Smooth muscle cell (in vitro differentiated cells): ENCODE measurements at regions not wholly inside any gene's neighbourhood (a gene's known extent, or its start where the extent isn't known, plus 50 kb on each side); places are given as distances from the start of the nearest gene placed in this dataset.

Source experiments
- DNase-seq: peaks from one replicate; lab custom pipeline; 2025; ENCODE audit not compliant: unreplicated experiment; lab: John Stamatoyannopoulos, UW
- H2AFZ ChIP-seq: fragments of 200-600 bp; sonication (generic); 2 replicates; pipeline ENCODE4 v1.6.0; 2016; ENCODE audit warnings: antibody characterized with exemption, low read depth, mild to moderate bottlenecking
- H3F3A ChIP-seq: fragments of 200-600 bp; sonication (generic); 2 replicates; pipeline ENCODE4 v1.6.0; 2017; ENCODE audit warnings: antibody characterized with exemption, low read depth
- H3K27ac ChIP-seq: fragments of 200-600 bp; sonication (generic); 2 replicates; pipeline ENCODE4 v1.5.1; 2016; ENCODE audit warnings: low read depth, mild to moderate bottlenecking
- H3K27me3 ChIP-seq: fragments of 200-600 bp; sonication (generic); 2 replicates; pipeline ENCODE4 v1.6.1; 2016; ENCODE audit warnings: low read depth, mild to moderate bottlenecking
- H3K36me3 ChIP-seq: fragments of 200-600 bp; sonication (generic); 2 replicates; pipeline ENCODE4 v1.5.1; 2016; ENCODE audit warnings: low read depth
- H3K4me1 ChIP-seq: fragments of 200-600 bp; sonication (generic); 2 replicates; pipeline ENCODE4 v1.5.1; 2016; ENCODE audit warnings: low read depth
- H3K4me2 ChIP-seq: fragments of 200-600 bp; sonication (generic); 2 replicates; pipeline ENCODE4 v1.6.0; 2016; ENCODE audit warnings: mild to moderate bottlenecking
- H3K4me3 ChIP-seq: fragments of 200-600 bp; sonication (generic); 2 replicates; pipeline ENCODE4 v1.5.1; 2016; ENCODE audit warnings: mild to moderate bottlenecking
- H3K79me2 ChIP-seq: fragments of 200-600 bp; sonication (generic); 2 replicates; pipeline ENCODE4 v1.6.0; 2016; ENCODE audit warnings: low read depth, mild to moderate bottlenecking
- H3K9ac ChIP-seq: fragments of 200-600 bp; sonication (generic); 2 replicates; pipeline ENCODE4 v1.6.0; 2016; ENCODE audit warnings: low read depth
- H3K9me3 ChIP-seq: fragments of 200-600 bp; sonication (generic); replicated peaks from 2 replicates; pipeline ENCODE4 v1.5.1; 2016; ENCODE audit warnings: low read depth
- H4K20me1 ChIP-seq: fragments of 200-600 bp; sonication (generic); 2 replicates; pipeline ENCODE4 v1.6.0; 2016; ENCODE audit warnings: low read depth
- WGBS: methylation state at CpG from one replicate; pipeline ENCODE4 v1.1.7; 2016; ENCODE audit warnings: low lambda C conversion rate; 5-methylcytosine and 5-hydroxymethylcytosine counted together
- TF ChIP-seq, protein P1 (sequence below): fragments of 200-600 bp; sonication (generic); IDR thresholded peaks from 2 replicates; pipeline ENCODE4 v1.5.1; 2017; ENCODE audit warnings: borderline replicate concordance, mild to moderate bottlenecking, antibody characterized with exemption; ENCODE audit not compliant: insufficient read depth, poor library complexity, severe bottlenecking

DNA sequence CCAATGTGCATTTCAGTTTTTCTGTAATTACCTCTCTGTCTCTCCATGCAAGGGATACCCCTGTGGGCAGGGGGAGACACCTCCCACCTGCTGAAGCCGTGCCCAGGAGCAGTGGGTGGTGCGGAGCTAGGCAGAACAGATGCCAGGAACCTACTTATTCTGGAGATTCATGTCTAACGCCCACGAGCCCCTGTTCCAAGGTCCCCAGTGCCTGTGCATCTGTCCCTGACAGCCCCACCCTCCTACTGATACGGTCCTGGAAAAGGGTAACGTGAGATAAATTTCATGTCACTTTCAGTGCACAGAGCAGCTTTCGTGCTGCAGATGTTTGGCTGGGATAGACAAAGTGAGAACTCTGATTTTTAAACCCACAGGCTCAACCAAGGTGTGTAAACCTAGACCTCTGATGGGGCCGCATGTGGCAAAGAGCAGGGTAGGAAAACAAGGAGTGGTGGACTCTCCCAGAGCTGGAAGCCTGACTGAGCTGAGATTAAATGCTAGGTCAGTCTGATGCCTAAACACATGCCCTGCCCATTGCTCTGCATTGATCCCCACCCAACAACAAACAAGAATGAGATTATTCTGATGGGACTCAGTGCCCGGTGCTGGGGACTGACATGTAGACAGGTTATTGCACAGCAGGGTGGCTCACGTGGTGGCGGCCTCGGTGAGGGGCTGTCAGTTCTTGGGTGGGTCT, 123.6 kb upstream of the GDF10 start:
- H4K20me1 ChIP-seq: no peaks in the 10 kb centered on the region
- H3K4me1 ChIP-seq: no peaks in the 10 kb centered on the region
- no peaks in the 10 kb centered on the region for H3K79me2 ChIP-seq
- no peak overlapping the region for H3K4me3 ChIP-seq
- H3K27me3 ChIP-seq: no peaks in the 10 kb centered on the region
- no peak overlapping the region for H3K9ac ChIP-seq
- TF ChIP-seq, protein P1, sequence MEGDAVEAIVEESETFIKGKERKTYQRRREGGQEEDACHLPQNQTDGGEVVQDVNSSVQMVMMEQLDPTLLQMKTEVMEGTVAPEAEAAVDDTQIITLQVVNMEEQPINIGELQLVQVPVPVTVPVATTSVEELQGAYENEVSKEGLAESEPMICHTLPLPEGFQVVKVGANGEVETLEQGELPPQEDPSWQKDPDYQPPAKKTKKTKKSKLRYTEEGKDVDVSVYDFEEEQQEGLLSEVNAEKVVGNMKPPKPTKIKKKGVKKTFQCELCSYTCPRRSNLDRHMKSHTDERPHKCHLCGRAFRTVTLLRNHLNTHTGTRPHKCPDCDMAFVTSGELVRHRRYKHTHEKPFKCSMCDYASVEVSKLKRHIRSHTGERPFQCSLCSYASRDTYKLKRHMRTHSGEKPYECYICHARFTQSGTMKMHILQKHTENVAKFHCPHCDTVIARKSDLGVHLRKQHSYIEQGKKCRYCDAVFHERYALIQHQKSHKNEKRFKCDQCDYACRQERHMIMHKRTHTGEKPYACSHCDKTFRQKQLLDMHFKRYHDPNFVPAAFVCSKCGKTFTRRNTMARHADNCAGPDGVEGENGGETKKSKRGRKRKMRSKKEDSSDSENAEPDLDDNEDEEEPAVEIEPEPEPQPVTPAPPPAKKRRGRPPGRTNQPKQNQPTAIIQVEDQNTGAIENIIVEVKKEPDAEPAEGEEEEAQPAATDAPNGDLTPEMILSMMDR: no peak
- H2AFZ ChIP-seq: no peak overlapping the region
- no peaks in the 10 kb centered on the region for H3K9me3 ChIP-seq
- no peak for DNase-seq
- no peaks in the 10 kb centered on the region for H3F3A ChIP-seq
- H3K27ac ChIP-seq: no peak overlapping the region
- no peak overlapping the region for H3K4me2 ChIP-seq
- 93% methylated on average over 12 of the region's 12 CpGs for WGBS
- no peaks in the 10 kb centered on the region for H3K36me3 ChIP-seq

DNA sequence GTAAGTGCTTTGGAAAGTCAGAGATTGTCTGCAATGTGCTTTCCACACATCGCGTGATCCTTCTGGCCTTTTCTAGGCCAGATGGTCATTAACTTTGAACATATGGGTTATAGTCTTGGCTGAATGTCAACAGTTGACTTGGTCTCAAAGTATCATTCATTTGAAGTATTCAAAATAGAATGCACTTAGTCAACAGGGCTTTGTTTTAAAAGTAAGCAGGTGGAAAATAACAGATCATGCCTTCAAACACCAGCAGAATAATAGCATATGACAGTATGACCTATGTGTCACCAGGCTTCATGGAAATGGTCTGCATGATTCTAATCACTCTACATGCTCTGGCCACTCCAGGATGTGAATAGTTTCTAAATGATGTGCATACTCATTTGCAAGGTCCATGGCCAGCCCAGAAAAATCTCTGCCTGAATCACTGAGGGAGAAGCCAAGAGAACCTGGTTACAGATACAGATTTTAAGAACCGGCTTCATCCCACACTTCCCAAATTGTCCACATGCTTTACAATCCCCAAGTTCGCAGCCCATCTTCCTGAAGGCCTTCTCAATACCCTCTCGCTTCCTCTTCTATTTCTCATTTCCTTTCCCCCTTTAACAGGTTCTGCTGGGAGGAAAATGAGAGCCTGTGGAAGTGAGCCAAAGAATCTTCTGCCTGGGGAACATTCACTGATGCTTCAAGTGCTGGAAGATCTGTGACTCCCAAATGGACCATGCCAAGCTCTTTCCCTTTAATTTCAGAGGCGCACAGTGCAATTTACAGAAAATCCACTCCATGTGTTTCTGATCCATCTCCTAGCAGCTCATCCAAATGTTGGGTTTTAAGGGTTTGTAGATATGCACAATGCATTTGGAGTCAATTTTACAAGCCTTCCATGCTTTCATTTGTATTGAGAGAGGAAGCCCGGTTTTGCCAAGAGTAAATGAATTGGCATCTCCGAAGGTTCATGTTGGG, 122.8 kb upstream of the GDF10 start:
- Histone ChIP-seq H3K36me3 (no peaks in the 10 kb centered on the region), H3K9me3 (no peaks in the 10 kb centered on the region), H3K27me3 (no peaks in the 10 kb centered on the region), H3K4me2 (no peak overlapping the region), H2AFZ (no peak overlapping the region), H3K4me1 (no peaks in the 10 kb centered on the region), H3K27ac (no peak overlapping the region), H4K20me1 (no peaks in the 10 kb centered on the region), H3K4me3 (no peak overlapping the region), H3K9ac (no peak overlapping the region), H3F3A (no peaks in the 10 kb centered on the region), H3K79me2 (no peaks in the 10 kb centered on the region)
- WGBS: 95% methylated on average over 8 of the region's 8 CpGs
- TF ChIP-seq, protein P1: no peak
- no peak for DNase-seq

DNA sequence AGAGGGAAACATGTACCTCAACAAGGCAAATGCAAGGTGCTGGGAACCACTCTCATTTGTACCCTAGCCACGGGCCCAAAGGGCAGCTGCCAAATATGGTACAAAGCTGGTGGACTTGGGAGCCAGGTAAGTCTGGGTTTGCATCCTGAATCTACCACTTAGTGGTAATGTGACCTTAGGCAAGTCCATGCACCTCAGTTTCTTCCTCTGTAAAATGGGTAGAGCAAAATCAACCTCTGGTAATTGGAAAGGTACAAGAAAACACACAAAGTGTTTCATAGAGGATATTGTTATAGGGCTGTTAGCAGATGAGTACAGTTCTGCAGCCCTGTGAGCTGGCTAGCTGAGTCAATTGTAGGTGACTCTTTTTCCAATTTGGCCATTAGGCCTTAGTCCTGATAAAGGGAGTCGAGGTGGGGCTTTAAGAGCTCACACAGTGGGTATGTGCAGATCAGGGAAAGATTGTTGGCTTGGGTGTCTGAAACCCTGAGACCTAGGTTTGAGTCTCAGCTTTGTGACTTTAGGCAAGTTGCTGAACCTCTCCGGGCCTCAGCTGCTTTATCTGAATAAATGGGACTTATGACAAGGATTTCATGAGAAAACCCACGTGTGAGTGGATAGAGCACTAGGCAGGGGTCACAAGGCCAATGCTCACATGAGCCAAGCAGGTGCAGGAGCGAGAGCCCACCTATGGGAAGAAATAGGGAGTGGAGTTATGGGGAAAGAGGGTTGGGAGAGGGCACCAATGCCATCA, 121.3 kb upstream of the GDF10 start:
- H3K27me3 ChIP-seq: no peaks in the 10 kb centered on the region
- no peaks in the 10 kb centered on the region for H4K20me1 ChIP-seq
- H3K36me3 ChIP-seq: no peaks in the 10 kb centered on the region
- no peak overlapping the region for H2AFZ ChIP-seq
- H3K27ac ChIP-seq: no peak overlapping the region
- DNase-seq: no peak
- no peak overlapping the region for H3K4me3 ChIP-seq
- no peak overlapping the region for H3K9ac ChIP-seq
- H3K4me1 ChIP-seq: no peaks in the 10 kb centered on the region
- TF ChIP-seq, protein P1: no peak
- H3K9me3 ChIP-seq: no peaks in the 10 kb centered on the region
- H3K79me2 ChIP-seq: no peaks in the 10 kb centered on the region
- H3K4me2 ChIP-seq: no peak overlapping the region
- H3F3A ChIP-seq: no peaks in the 10 kb centered on the region
- 91% methylated on average over 5 of the region's 5 CpGs for WGBS
